NCI-H748 (cell line): ENCODE measurements at regions not wholly inside any gene's neighbourhood (a gene's known extent, or its start where the extent isn't known, plus 50 kb on each side); places are given as distances from the start of the nearest gene placed in this dataset.
"Not testable (repeated sequence)": the region's sequence is repeated elsewhere in the genome, so short reads cannot be mapped to it uniquely, and the experiment has no call there.

Source experiments
- DNase-seq: peaks from one replicate; lab custom pipeline; 2025; ENCODE audit not compliant: unreplicated experiment; lab: John Stamatoyannopoulos, UW

- DNase-seq = peak; percentile 5
These were observed 59.0 kb downstream of the FASLG start for GRCh38 chr1:172717722-172718465.

DNA sequence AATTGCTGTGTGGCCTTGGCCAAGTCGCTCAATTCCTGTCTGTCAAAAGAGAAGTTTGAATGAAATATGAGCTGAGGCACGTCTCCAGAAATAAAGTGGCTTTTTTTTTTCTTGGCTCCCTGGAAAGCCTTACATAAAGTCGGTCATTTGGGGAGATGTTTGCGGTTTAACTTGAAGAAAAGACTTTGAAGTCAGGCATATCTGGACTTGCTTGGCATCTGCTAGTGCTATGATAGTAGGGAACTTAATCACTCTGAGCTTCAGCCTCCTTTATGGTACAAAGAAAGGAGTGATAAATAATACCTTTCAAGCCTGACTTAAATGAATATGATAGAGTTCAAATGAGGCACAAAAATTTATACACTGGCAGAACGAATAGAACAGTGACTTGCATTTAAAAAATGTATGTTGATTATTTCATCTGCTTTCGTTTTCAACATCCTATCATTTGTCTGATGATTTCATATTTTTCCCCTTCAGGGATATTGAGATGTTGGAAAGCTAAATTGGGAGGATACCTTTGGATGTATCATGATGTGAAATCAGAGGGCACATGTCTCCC is 60.2 kb downstream of the FASLG start:
- no peak for DNase-seq

- peak; percentile 1 for DNase-seq
These were observed 60.8 kb downstream of the FASLG start for GRCh38 chr1:172719694-172720138.

DNA sequence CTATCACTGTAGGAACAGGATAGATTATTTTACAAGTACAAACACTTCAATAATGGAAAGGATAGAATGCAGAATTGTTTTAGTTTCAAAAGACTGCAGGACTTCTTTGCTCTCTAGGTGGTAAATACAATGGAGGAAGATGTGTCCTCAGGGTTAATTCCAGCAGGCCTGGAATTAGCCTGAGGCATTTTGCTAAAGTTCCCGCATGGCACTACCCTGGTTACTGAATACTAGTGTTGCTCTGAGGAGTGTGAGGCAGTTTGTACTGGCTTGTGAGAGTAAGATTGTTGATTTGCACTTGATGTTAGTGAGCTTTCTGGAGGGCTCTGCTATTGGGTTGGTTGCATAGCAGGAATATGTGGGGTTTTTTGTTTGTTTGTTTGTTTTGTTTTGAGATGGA is 61.4 kb downstream of the FASLG start:
- no peak for DNase-seq

DNA sequence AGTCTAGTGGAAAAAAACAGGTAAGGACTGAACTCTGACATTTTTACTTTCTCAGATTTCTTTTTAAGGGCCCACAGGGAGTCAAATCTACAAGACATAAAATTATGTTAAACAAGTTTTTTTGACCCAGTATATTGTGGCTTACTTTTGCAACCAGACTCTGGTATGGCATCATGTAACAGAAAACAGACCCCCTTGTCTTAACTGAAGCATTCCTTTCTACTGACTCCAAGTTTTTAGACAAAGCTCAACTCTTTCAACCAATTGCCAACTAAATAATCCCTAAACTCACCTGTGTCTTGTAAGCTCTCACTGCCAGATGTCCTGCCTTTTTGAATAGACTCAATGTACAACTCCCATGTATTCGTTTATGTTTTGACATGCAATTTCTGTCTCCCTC is 64.3 kb downstream of the FASLG start:
- no peak for DNase-seq

DNA sequence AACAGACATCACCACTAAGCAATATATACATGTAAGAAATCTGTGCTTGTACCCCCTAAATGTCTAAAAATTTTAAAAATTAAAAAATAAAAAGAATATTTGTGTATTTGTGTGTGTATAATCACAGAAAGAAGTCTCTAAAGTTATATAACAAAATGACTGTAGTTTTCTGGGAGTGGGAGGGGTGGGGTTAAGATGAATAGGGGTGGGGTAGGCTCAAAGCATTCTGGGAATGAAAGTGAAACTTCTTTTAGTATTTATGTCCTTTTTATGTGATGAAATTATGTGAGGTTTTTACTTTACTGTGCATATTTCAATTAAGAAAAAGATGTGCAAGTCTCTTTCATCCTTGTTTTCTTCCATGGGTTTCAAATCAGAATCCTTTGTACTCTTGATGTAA is 65.3 kb downstream of the FASLG start:
- no peak for DNase-seq

- no peak for DNase-seq
These were observed 66.1 kb downstream of the FASLG start for GRCh38 chr1:172724765-172725613.

DNA sequence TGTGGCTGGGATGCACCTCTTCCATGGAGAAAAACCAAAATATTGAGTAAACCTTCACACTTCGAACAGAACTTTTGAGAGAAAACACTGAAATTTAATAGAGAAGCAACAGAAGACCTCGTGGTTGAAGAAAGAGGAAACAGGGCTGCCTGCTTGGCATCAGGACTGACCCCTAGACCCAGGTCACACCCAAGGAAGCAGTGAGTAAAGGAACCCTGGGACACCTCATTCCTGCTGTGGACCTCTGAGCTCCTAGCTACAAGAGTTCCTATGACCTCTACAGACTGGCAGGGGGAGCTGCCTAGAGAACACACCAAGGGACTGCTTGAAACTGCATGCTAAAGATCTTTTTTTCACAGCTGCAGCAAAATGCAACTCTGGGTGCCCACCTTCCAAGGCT is 67.8 kb downstream of the FASLG start:
- DNase-seq = no peak

DNA sequence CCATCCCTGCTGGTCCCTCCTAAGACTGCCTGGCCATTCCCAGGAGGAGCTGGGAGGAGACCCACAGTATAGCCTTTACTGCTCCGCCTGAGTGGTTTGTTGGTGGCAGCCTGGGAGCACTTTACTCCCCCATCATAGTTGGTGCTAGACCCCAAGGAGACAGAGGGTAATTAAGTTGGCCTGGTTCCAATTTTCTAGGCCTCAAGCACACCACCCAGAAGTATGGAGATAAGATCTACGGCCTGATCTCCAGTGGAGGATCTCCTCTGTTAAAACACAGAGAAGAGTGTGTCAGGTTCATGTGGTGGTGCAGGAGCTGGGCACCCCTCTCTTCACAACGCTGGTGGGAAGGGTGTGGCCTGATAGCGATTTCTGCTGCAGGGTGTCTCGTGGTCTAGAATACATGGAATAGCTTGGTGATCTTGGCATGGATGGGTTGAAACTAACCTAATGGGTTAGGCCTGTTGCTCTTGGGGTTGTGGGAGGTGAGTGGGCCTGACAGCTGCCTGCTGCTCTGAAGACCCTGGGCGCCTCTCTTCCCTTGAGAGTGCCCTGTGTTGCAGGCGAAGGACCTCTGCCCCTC is 68.5 kb downstream of the FASLG start:
- DNase-seq = no peak

- DNase-seq = peak; percentile 43
These were observed 69.2 kb downstream of the FASLG start for GRCh38 chr1:172727956-172728603.

GRCh38 chr1:172728705-172729104 is 69.8 kb downstream of the FASLG start:
- not testable (repeated sequence) for DNase-seq

DNA sequence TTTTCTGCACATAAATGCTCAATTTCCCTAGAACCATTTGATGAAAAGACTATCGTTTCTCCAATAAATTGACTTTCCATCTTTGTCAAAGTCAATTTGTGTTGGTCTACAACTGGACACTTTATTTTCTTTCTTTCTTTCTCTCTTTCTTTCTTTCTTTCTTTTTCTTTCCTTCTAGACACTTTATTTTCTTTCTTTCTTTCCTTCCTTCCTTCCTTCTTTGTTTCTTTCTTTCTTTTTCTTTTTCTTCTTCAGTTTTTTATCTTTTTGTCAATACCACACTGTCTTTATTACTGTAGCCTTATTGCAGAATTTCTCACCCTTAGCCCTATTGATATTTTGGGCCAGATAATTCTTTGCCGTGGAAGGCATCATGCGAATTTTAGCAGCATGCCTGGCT is 73.5 kb downstream of the FASLG start:
- no peak for DNase-seq

GRCh38 chr1:172733815-172734214 is 74.9 kb downstream of the FASLG start:
- no peak for DNase-seq

GRCh38 chr1:172738389-172738788 is 79.5 kb downstream of the FASLG start:
- no peak for DNase-seq

DNA sequence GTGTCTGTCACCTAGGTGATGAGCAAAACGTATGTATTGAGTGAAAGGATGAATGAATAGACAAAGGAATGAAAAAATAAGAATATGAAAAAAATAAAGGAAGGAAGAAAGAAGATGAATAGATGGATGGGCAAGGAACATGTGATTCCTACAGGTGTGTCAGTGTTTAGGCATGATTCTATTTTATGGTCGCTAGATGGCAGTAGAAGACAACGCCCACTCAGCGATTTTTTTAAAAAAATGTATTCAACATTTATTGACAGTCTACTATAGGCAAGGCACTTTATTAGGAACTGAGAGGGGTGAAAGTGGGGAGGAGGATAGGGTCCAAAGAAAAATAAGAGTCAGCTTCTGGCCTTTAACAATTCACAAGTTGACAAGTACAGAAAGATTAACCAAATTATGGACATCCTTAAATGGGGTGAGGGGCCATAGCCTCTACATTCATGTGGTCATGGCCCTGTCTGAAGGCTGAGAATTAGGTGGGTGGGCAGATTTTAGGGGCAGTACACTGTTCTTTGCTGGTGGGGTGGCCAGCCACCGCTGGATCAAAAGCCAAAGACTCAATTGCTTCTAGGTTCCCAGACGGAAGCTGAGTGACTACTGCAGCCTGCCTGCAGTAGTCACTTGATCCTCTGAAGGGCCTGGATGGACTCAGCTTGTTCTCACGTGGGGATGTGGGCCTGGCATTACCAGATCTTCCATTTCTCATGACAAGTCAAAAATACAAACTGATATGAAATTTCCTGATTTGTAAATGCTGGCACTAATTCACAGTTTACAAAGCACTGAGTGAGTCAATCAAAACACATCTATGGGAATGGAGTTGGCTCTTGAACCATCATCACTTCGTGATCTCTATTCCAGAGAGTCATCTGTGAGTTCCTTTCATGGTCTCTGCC is 83.9 kb downstream of the FASLG start:
- DNase-seq = peak; percentile 10

GRCh38 chr1:172745014-172745413 is 86.1 kb downstream of the FASLG start:
- DNase-seq = peak; percentile 12

GRCh38 chr1:172746091-172746949 is 87.4 kb downstream of the FASLG start:
- no peak for DNase-seq

- no peak for DNase-seq
These were observed 89.3 kb downstream of the FASLG start for GRCh38 chr1:172748201-172748600.

GRCh38 chr1:172751683-172752082 is 92.8 kb downstream of the FASLG start:
- no peak for DNase-seq
